ES-I3 (cell line): ENCODE measurements at regions not wholly inside any gene's neighbourhood (a gene's known extent, or its start where the extent isn't known, plus 50 kb on each side); places are given as distances from the start of the nearest gene placed in this dataset.
A peak's percentile ranks its signal among the peaks of the same experiment; 100 is the strongest.
"Not testable (repeated sequence)": the region's sequence is repeated elsewhere in the genome, so short reads cannot be mapped to it uniquely, and the experiment has no call there.

Experiments
- H3K36me3 ChIP-seq: 2 replicates; pipeline ENCODE4 v1.6.1; 2013; ENCODE audit warnings: mild to moderate bottlenecking, low read length, control low read depth, moderate library complexity; ENCODE audit not compliant: insufficient read depth
- H3K4me1 ChIP-seq: 2 replicates; pipeline ENCODE4 v1.6.1; 2013; ENCODE audit warnings: mild to moderate bottlenecking, control low read depth, low read length; ENCODE audit not compliant: insufficient read depth
- H3K9ac ChIP-seq: 2 replicates; pipeline ENCODE4 v1.6.1; 2013; ENCODE audit warnings: low read depth, mild to moderate bottlenecking, low read length, moderate library complexity
- H3K9me3 ChIP-seq: 2 replicates; pipeline ENCODE4 v1.6.1; 2013; ENCODE audit warnings: mild to moderate bottlenecking, low read length, moderate library complexity; ENCODE audit not compliant: control insufficient read depth, insufficient read depth

GRCh38 chr10:108990441-108990840, 932.9 kb downstream of the XPNPEP1 start:
- Histone ChIP-seq H3K9ac (no peak overlapping the region), H3K4me1 (no peaks in the 10 kb centered on the region), H3K9me3 (no peaks in the 10 kb centered on the region), H3K36me3 (no peaks in the 10 kb centered on the region)

DNA sequence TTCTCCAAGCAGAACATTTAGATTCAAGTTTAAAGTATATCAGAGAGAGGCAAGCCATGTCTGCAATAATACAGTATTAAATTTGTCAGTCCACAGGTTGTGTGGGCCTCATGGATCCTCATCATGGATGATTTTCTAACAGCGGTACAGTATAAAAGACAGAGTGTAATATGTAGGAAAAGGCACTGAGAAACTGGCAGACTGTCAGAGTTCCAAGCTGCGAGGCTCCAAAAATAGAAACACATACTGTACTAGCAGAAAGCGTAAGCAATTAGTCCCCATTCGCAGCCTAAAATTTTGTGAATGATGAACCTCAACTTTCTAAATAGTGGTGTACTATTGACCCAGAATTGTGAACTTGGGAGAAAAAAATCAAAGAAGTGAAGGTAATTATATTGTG, 933.3 kb downstream of the XPNPEP1 start:
- H3K4me1 ChIP-seq: no peaks in the 10 kb centered on the region
- H3K9me3 ChIP-seq: no peaks in the 10 kb centered on the region
- H3K9ac ChIP-seq: no peak overlapping the region
- no peaks in the 10 kb centered on the region for H3K36me3 ChIP-seq

DNA sequence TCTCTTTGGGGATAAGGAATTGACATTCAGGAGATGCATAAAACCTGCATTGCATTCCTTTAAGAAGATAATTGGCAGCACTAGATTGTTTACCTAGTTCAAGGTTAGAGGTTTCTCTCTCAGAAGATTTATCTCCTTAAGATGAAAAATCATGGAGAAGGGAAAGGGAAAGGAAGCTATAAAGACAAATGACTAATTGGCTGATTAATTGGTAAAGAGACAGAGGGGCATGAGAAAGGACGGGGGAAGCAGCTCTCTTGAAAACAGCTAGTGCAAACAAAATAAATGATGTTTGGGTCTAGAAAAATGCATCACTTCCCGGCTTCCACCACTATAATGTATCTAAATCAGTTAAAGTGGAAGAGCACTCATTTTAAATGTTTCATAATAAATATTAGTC, 941.2 kb downstream of the XPNPEP1 start:
- Histone ChIP-seq H3K36me3 (no peaks in the 10 kb centered on the region), H3K9ac (no peak overlapping the region), H3K9me3 (no peaks in the 10 kb centered on the region), H3K4me1 (no peaks in the 10 kb centered on the region)

DNA sequence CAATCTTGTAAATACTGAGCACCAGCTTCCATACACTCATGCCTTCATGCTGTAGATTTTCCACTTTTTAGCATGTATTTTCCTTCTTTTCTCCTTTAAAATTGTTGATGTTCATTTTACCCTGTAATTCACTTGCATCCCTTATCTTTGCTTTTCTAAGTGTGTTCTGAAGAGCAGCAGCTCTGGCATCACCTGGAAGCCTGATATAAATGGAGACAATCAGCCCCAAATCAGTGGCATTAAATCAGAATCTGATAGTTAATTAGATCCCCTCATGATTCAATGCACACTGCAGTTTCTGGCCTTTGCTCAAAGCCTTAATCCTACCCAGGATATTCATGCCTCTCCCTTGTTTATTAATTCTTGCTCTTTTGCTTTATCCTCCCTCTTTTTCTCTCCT, 942.4 kb downstream of the XPNPEP1 start:
- no peak overlapping the region for H3K9ac ChIP-seq
- H3K9me3 ChIP-seq: no peaks in the 10 kb centered on the region
- H3K36me3 ChIP-seq: no peaks in the 10 kb centered on the region
- no peaks in the 10 kb centered on the region for H3K4me1 ChIP-seq

DNA sequence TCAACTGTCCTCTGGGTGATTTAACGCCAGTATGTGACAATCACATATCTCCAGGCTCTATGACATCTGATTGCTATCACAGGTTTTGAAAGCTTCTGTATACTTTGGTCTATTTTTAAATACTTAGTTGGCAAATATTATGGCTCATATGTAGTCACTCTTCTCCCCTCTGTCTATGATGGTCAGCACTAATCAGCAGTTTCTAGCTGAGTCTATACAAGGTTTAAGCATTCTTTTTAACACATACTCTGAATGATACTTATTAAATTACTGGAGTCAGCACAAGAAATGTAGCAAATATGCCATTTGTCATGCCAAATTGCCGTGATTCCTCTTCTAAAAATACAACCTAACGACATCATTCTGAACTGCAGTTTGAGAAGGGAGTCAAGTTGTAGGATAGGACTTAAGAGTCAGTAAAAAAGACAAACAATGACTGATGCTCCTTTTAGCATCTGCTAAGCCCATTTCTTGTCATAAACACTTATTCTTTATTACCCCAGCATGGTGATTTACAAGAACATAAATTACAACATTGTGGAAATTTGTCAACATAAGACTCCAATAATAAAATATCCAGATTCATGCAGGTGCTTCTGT, 947.8 kb downstream of the XPNPEP1 start:
- no peaks in the 10 kb centered on the region for H3K9me3 ChIP-seq
- H3K36me3 ChIP-seq: no peaks in the 10 kb centered on the region

GRCh38 chr10:108970016-108970415, 953.3 kb downstream of the XPNPEP1 start:
- Histone ChIP-seq H3K36me3 (no peaks in the 10 kb centered on the region), H3K9ac (no peak overlapping the region), H3K4me1 (no peaks in the 10 kb centered on the region), H3K9me3 (no peaks in the 10 kb centered on the region)

More for the DNA sequence above, 947.8 kb downstream of the XPNPEP1 start:
- no peaks in the 10 kb centered on the region for H3K4me1 ChIP-seq
- H3K9ac ChIP-seq: no peak overlapping the region

- Histone ChIP-seq H3K9me3 (no peaks in the 10 kb centered on the region), H3K36me3 (no peaks in the 10 kb centered on the region), H3K4me1 (no peaks in the 10 kb centered on the region), H3K9ac (no peak overlapping the region)
Observed at GRCh38 chr10:108966411-108966810, 956.9 kb downstream of the XPNPEP1 start.

DNA sequence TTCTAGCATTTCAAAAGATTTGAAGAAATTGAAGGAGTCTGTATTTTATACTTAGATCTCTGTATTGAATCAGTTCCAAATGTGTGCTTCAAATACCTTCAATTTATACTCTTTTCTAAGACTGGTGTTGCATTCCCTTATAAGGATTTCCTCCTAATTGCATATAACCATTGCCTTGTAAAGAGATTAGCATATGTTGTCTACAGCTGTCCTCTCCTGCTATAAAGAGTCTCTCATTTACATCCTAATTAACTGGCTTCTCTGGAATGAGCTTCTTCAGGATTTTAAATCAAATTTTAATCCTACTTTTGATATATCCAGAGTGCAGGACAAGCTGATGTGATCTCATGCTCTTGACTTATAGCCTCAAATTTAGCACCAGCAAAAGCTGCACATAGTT, 957.3 kb downstream of the XPNPEP1 start:
- no peaks in the 10 kb centered on the region for H3K4me1 ChIP-seq
- no peak overlapping the region for H3K9ac ChIP-seq
- no peaks in the 10 kb centered on the region for H3K36me3 ChIP-seq
- H3K9me3 ChIP-seq: no peaks in the 10 kb centered on the region

DNA sequence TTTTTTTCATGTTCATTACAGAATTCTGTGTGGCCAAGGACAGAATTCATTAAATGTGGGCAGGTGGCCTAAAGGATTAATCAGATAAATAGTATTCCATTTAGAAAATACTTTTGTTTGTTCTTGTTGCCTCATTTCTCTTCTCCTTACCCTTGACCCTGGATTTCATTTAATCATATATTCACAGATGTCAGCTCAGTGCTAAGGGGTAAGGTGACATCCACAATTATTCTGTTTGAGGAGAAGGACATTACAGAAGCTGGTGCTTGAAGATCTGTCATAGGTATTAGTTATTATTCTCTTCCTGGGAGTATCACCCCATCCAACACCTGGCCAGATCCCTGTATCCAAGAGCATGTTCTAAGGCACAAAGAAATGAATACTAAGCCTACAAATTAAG, 961.1 kb downstream of the XPNPEP1 start:
- H3K4me1 ChIP-seq: no peaks in the 10 kb centered on the region
- H3K36me3 ChIP-seq: no peaks in the 10 kb centered on the region
- H3K9me3 ChIP-seq: no peaks in the 10 kb centered on the region
- no peak overlapping the region for H3K9ac ChIP-seq

- H3K4me1 ChIP-seq: no peaks in the 10 kb centered on the region
- H3K9ac ChIP-seq: no peak overlapping the region
- H3K36me3 ChIP-seq: no peaks in the 10 kb centered on the region
- H3K9me3 ChIP-seq: no peaks in the 10 kb centered on the region
Observed at GRCh38 chr10:108957681-108958080, 965.6 kb downstream of the XPNPEP1 start.

DNA sequence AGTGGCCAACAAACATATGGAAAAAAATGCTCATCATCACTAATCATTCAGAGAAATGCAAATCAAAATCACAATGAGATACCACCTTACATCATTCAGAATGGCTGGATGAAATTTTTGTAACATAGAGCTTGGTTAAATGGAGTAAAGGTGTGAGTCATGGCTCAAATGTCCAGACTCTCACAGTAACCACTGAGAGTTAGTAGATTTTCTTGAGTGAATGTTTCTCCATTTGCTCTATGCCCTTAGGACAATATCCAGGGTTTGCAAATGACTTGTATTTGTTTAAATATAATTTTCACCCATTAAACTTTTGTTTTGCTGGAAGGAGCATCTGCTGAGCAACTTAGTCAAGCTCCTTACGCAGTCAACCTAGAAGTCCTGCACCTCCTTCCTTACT, 967.2 kb downstream of the XPNPEP1 start:
- Histone ChIP-seq H3K36me3 (no peaks in the 10 kb centered on the region), H3K4me1 (no peaks in the 10 kb centered on the region), H3K9ac (no peak overlapping the region), H3K9me3 (no peaks in the 10 kb centered on the region)

- H3K36me3 ChIP-seq, H3K9ac ChIP-seq, H3K4me1 ChIP-seq: not testable (repeated sequence)
Observed at GRCh38 chr10:108920029-108920428, 1003.3 kb downstream of the XPNPEP1 start.

DNA sequence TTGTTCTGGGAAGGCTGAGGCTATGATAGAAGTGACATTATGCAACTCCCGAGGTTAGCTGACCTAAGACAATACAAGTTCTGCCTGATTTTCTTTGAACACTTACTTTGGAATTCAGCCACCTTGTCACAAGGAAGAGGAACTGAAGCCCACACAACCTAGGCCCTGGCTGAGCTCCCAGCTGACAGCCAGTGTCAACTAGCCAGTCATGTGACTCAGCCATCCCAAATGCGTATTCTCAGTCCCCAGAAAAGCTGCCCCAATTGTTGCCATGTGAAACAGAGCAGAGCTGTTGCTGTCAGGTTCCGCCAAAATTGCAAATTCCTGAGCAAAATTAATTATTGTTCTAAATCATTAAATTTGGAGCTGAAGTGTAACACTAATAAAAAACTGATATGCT, 1010.0 kb downstream of the XPNPEP1 start:
- H3K4me1 ChIP-seq: no peaks in the 10 kb centered on the region
- no peaks in the 10 kb centered on the region for H3K9me3 ChIP-seq
- H3K9ac ChIP-seq: no peak overlapping the region
- no peaks in the 10 kb centered on the region for H3K36me3 ChIP-seq

More at GRCh38 chr10:108920029-108920428, 1003.3 kb downstream of the XPNPEP1 start:
- not testable (repeated sequence) for H3K9me3 ChIP-seq

DNA sequence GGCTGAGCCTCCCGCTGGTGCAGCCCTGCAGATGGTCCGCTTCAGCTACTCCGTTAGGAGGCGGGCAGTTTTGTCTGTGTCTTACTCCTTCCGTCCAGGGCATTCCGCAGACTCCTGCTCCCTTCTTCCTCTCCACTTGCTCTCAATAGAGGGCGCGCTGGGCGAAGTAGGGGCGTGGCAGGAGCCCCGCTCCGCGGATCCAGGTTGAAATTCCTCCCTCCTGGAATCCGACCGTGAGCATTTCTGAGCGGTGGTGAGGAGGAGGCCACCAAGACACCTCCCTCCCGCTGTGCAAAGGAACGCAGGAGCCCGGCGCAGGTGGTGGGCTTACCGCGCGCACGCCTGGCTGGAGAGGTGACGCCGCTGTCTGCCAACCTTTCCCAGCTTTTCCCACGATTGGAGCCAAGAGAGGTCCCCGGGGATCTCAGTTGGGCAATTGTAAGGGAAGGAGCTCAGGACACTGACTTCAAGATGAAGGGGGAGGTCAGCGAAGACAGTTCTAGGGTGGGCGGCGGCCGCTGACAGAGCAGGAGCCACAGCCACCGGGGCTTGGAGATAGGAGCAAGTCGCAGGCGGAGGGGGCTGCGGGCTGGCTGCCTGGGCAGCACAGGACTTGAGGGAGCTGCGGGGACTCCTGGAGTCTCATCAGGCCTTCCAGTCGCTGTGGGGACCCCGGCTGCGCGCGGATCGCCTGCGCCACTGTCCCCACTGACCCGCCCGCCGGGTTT, 1011.3 kb downstream of the XPNPEP1 start:
- Histone ChIP-seq H3K4me1 (no peaks in the 10 kb centered on the region), H3K36me3 (no peaks in the 10 kb centered on the region), H3K9ac (peak overlapping the region; percentile 56), H3K9me3 (no peaks in the 10 kb centered on the region)

DNA sequence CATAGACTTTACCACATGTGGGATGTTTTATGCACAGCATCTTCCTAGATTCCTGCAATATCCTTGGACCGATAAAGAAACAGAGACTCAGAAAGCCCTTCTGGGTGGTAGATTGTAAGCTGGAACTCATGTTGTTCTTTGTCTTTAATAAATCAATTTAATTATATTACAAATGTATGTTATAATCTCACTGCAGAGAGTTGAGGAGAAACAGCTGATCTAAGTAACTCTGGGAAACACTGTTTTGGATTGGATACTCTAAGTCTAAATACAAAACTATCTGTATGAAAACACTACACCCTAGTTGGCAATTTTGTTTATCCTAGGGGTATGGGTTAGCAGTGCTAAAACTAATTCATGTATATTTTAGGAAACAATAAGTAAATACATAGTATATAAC, 1015.2 kb downstream of the XPNPEP1 start:
- H3K9ac ChIP-seq: no peak overlapping the region
- no peaks in the 10 kb centered on the region for H3K36me3 ChIP-seq
- no peaks in the 10 kb centered on the region for H3K9me3 ChIP-seq
- H3K4me1 ChIP-seq: no peaks in the 10 kb centered on the region
